ENCODE measurements at regions not wholly inside any gene's neighbourhood (a gene's known extent, or its start where the extent isn't known, plus 50 kb on each side); places are given as distances from the start of the nearest gene placed in this dataset.

GRCh38 chr20:61024390-61024789 lies 227.7 kb upstream of the CDH4 start:
- DNase-seq (no peak), ATAC-seq (no peak)
- intact Hi-C loops (cut with DNase I, micrococcal nuclease): no loop called here

DNA sequence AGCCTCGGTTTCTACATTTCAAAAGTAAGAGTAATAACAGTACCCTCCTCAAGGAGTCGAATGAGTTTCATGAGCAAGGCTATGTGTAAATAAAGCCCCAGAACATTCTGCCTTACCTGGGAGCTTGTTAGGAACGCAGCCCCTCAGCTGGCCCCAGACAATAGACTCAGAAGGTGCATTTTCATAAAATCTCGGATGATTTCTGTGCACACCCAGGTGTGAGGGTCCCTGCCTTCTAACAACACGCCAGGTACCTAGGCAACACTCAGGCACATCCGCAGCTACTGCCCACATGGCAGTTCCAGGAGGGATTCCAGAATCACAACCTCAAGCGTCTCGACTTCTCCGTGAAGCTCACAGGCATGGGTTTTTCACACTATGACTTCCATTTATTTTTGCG lies 226.5 kb upstream of the CDH4 start:
- ATAC-seq (no peak), DNase-seq (no peak)
- intact Hi-C loops (cut with DNase I, micrococcal nuclease): no loop called here

DNA sequence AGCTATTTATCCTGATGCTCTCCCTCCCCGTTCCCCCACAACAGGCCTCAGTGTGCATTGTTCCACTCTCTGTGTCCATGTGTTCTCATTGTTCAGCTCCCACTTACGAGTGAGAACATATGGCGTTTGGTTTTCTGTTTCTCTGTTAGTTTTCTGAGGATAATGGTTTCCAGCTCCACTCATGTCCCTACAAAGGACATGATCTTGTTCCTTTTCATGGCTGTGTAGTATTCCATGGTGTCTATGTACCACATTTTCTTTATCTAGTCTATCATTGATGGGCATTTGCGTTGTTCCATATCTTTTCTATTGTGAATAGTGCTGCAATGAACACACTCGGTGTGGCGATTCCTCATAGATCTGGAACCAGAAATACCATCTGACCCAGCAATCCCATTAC lies 225.9 kb upstream of the CDH4 start:
- intact Hi-C loops (cut with DNase I, micrococcal nuclease): no loop called here
- DNase-seq (no peak), ATAC-seq (no peak)

DNA sequence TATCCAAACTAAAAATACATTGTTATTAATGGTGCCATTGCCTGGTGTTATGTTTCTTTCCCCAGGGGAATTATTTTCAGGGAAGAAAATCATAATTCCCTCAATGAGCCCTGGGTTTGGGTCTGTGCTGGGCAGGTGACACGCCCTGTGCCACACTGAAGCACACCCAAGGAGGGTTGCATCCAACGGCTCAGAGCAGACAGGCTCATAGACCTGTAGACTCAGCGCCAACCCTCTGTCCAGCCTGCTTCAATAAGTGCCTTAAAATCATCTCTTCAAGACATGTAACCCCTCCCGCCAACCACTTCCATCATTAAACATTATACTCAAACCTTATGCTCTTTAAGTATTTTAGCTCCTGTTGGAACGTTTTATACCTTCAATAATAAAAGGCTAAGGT lies 225.3 kb upstream of the CDH4 start:
- no peak for DNase-seq
- ATAC-seq: no peak
- intact Hi-C loops (cut with DNase I, micrococcal nuclease): no loop called here

DNA sequence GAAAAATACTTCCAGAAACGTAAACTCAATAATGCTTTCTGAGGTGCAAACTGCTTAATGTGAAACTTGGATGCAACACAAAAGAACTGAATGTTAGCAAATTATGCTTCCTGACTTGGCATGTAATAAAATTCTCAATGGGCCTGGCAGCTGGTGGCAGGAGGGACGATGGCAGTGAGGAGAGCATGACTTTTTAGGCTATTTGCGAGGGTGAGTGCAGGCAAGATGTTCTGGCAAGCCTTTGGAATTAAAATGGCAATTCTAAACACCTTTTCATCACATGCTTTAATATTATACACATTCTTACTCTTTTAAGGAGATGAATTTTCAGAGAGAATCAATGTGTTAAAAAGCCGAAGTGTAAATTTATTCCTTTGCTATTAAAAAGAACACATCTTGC lies 224.8 kb upstream of the CDH4 start:
- intact Hi-C loops (cut with DNase I, micrococcal nuclease): no loop called here
- no peak for DNase-seq
- no peak for ATAC-seq

- intact Hi-C loops (cut with DNase I, micrococcal nuclease): no loop called here
- ATAC-seq: no peak
- no peak for DNase-seq
Measured at GRCh38 chr20:61030130-61030529, 221.9 kb upstream of the CDH4 start.

- intact Hi-C loops (cut with DNase I, micrococcal nuclease): no loop called here
- no peak for DNase-seq
- no peak for ATAC-seq
Measured at GRCh38 chr20:61031101-61031830, 220.8 kb upstream of the CDH4 start.

DNA sequence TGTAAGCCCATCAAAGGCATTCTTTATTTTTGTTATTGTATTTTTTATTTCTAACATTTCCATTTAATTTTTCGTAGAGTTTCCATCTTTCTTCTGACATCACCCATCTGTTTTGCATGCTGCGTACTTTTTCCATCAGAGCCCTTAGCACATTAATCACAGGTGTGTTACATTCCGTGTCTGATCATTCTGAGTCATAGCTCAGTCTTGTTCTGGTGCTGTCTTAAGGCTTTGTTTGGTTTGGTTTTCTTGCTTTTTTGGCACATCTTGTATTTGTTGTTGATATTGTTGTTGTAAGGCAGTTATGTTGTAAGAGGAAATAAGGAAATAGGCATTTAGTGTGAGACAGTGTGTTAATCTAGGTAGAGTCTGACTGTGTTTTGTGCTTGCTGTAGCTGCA lies 214.6 kb upstream of the CDH4 start:
- intact Hi-C loops (cut with DNase I, micrococcal nuclease): no loop called here
- no peak for ATAC-seq
- no peak for DNase-seq

- ATAC-seq: no peak
- intact Hi-C loops (cut with DNase I, micrococcal nuclease): no loop called here
- no peak for DNase-seq
Measured at GRCh38 chr20:61041481-61041880, 210.6 kb upstream of the CDH4 start.

- intact Hi-C loops (cut with DNase I, micrococcal nuclease): no loop called here
- ATAC-seq (no peak), DNase-seq (no peak)
Measured at GRCh38 chr20:61042506-61043385, 209.3 kb upstream of the CDH4 start.

- intact Hi-C loops (cut with DNase I, micrococcal nuclease): no loop called here
- DNase-seq (no peak), ATAC-seq (no peak)
Measured at GRCh38 chr20:61043681-61044080, 208.4 kb upstream of the CDH4 start.

DNA sequence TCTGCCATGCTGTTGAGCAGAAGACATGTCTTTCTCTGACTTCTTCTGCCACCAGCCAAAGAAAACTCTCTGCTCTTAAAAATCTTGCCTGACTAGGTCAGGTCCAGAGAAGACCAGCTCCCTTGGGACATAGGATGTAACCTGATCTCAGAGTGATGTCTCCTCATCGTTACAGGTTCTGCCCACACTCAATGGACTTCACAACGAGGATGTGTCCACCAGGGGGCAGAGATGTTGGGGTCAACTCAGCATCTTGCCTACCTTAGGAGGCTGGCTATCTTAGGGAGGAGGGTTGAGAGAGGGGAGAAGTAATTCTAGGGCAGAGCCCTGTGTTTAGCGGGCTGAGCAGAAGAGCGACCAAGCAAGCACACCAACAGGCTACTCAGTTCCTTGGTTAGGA lies 207.6 kb upstream of the CDH4 start:
- DNase-seq (no peak), ATAC-seq (no peak)

GRCh38 chr20:61045091-61045490 lies 207.0 kb upstream of the CDH4 start:
- ATAC-seq (no peak), DNase-seq (no peak)
- intact Hi-C loops (cut with DNase I, micrococcal nuclease): no loop called here

More for the DNA sequence above, 207.6 kb upstream of the CDH4 start:
- intact Hi-C loops (cut with DNase I, micrococcal nuclease): no loop called here

- ATAC-seq: no peak
- intact Hi-C loops (cut with DNase I, micrococcal nuclease): no loop called here
- peak in 1 of 2 donors; percentile 41 for DNase-seq
Measured at GRCh38 chr20:61045876-61046585, 206.0 kb upstream of the CDH4 start.

- DNase-seq (no peak), ATAC-seq (no peak)
- intact Hi-C loops (cut with DNase I, micrococcal nuclease): no loop called here
Measured at GRCh38 chr20:61046721-61047351, 205.2 kb upstream of the CDH4 start.

GRCh38 chr20:61047515-61047914 lies 204.5 kb upstream of the CDH4 start:
- DNase-seq: no peak
- intact Hi-C loops (cut with DNase I, micrococcal nuclease): no loop called here

GRCh38 chr20:61048302-61048701 lies 203.8 kb upstream of the CDH4 start:
- ATAC-seq: no peak
- intact Hi-C loops (cut with DNase I, micrococcal nuclease): no loop called here
- DNase-seq: no peak

More at GRCh38 chr20:61047515-61047914, 204.5 kb upstream of the CDH4 start:
- no peak for ATAC-seq

GRCh38 chr20:61049684-61050083 lies 202.4 kb upstream of the CDH4 start:
- no peak for DNase-seq
- intact Hi-C loops (cut with DNase I, micrococcal nuclease): no loop called here
- no peak for ATAC-seq

DNA sequence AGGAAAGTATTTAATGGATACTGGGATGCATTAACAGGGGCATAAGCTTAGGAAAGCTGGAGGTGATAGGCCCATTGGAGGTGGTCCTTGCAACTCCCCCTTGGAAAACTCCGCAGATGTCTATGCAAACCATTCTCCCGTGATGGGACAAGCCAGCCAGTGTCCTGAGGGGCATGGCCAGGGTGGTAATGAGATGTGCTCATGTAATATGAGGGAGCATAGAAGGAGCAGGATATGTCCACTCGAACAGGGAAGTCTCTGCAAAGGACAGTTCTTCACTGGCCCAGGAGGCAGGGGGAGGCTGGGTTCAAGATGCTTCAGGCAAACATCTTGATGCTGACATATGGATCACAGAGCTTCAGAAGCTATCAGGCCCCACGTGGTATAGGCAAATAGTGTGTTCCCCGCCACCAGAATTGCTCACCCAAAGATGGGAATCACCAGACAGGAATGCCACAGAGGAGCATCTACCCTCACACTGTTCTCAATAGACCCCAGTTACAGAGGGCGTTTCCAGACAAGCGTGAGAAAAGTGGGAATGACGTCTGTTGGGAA lies 201.6 kb upstream of the CDH4 start:
- intact Hi-C loops (cut with DNase I, micrococcal nuclease): no loop called here
- DNase-seq (no peak), ATAC-seq (no peak)
